ENCODE measurements at regions not wholly inside any gene's neighbourhood (a gene's known extent, or its start where the extent isn't known, plus 50 kb on each side); places are given as distances from the start of the nearest gene placed in this dataset.
"Not testable (repeated sequence)": the region's sequence is repeated elsewhere in the genome, so short reads cannot be mapped to it uniquely, and the experiment has no call there.

- Histone ChIP-seq H3K4me2 (ENCODE audit: unreplicated experiment) (no peak overlapping the region), H3K9ac (no peak overlapping the region), H3K79me2 (ENCODE audit: insufficient read depth) (no peaks in the 10 kb centered on the region), H3F3A (ENCODE audit: insufficient read depth) (no peaks in the 10 kb centered on the region), H3K4me3 (no peak overlapping the region), H3K36me3 (ENCODE audit: low read depth) (no peaks in the 10 kb centered on the region), H2AFZ (no peak overlapping the region), H4K20me1 (ENCODE audit: insufficient read depth) (no peaks in the 10 kb centered on the region), H3K9me3 (ENCODE audit: low read depth) (no peaks in the 10 kb centered on the region), H3K9me2 (ENCODE audit: insufficient read depth) (no peaks in the 10 kb centered on the region), H3K27me3 (replicated peaks; ENCODE audit: insufficient read depth) (no peaks in the 10 kb centered on the region), H3K4me1 (ENCODE audit: insufficient read depth) (no peaks in the 10 kb centered on the region), H3K27ac (no peak overlapping the region)
- in situ Hi-C loops (cut with MboI): no loop called here
- no peak for TF ChIP-seq EZH2phosphoT487 (IDR thresholded peaks at IDR 0.05; ENCODE audit: insufficient read depth, low read depth)
- no peak for TF ChIP-seq EZH2 (IDR thresholded peaks at IDR 0.05; ENCODE audit: insufficient read depth, poor library complexity, severe bottlenecking)
- WGBS, 2 experiments (ENCODE audit: low coverage in 1 of 2, low lambda C conversion rate in 2 of 2, missing lambda C conversion rate in 2 of 2): 25% methylated on average over 8 of the region's 8 CpGs
- no peak for DNase-seq
These were observed 431.5 kb upstream of the OR4E1 start for GRCh38 chr14:22105006-22105623.

GRCh38 chr14:22100764-22101120, 427.1 kb upstream of the OR4E1 start:
- in situ Hi-C loops (cut with MboI); H3K9ac ChIP-seq; H3K9me3 ChIP-seq (ENCODE audit: low read depth); H3K27ac ChIP-seq; H3K4me2 ChIP-seq (ENCODE audit: unreplicated experiment); H3K36me3 ChIP-seq (ENCODE audit: low read depth); H3F3A ChIP-seq (ENCODE audit: insufficient read depth); H3K27me3 ChIP-seq (replicated peaks; ENCODE audit: insufficient read depth); H3K4me3 ChIP-seq; H2AFZ ChIP-seq; DNase-seq; H3K9me2 ChIP-seq (ENCODE audit: insufficient read depth); H3K79me2 ChIP-seq (ENCODE audit: insufficient read depth); H4K20me1 ChIP-seq (ENCODE audit: insufficient read depth); H3K4me1 ChIP-seq (ENCODE audit: insufficient read depth): not testable (repeated sequence)
- 81 to 82% methylated on average over 13 of the region's 13 CpGs for WGBS, 2 experiments (ENCODE audit: low coverage in 1 of 2, low lambda C conversion rate in 2 of 2, missing lambda C conversion rate in 2 of 2)

- no peaks in the 10 kb centered on the region for H4K20me1 ChIP-seq (ENCODE audit: insufficient read depth)
- H3K27ac ChIP-seq: no peak overlapping the region
- H3K9me2 ChIP-seq (ENCODE audit: insufficient read depth): no peaks in the 10 kb centered on the region
- no peaks in the 10 kb centered on the region for H3K79me2 ChIP-seq (ENCODE audit: insufficient read depth)
- H3K4me2 ChIP-seq (ENCODE audit: unreplicated experiment): no peak overlapping the region
- no peaks in the 10 kb centered on the region for H3F3A ChIP-seq (ENCODE audit: insufficient read depth)
- H3K27me3 ChIP-seq (replicated peaks; ENCODE audit: insufficient read depth): no peaks in the 10 kb centered on the region
- H3K9me3 ChIP-seq (ENCODE audit: low read depth): no peaks in the 10 kb centered on the region
- H3K9ac ChIP-seq: no peak overlapping the region
- in situ Hi-C loops (cut with MboI): no loop called here
- no peak overlapping the region for H3K4me3 ChIP-seq
- no peaks in the 10 kb centered on the region for H3K4me1 ChIP-seq (ENCODE audit: insufficient read depth)
- TF ChIP-seq EZH2 (IDR thresholded peaks at IDR 0.05; ENCODE audit: insufficient read depth, poor library complexity, severe bottlenecking) (no peak), EZH2phosphoT487 (IDR thresholded peaks at IDR 0.05; ENCODE audit: insufficient read depth, low read depth) (no peak)
- WGBS, 2 experiments (ENCODE audit: low coverage in 1 of 2, low lambda C conversion rate in 2 of 2, missing lambda C conversion rate in 2 of 2): 23 to 25% methylated on average over 11 of the region's 11 CpGs
- H2AFZ ChIP-seq: no peak overlapping the region
- DNase-seq: peak; percentile 60
- H3K36me3 ChIP-seq (ENCODE audit: low read depth): no peaks in the 10 kb centered on the region
These were observed 426.5 kb upstream of the OR4E1 start for GRCh38 chr14:22099942-22100763.

GRCh38 chr14:22098435-22098834, 424.8 kb upstream of the OR4E1 start:
- Histone ChIP-seq H3F3A (ENCODE audit: insufficient read depth) (no peaks in the 10 kb centered on the region), H4K20me1 (ENCODE audit: insufficient read depth) (no peaks in the 10 kb centered on the region), H2AFZ (no peak overlapping the region), H3K9me2 (ENCODE audit: insufficient read depth) (no peaks in the 10 kb centered on the region), H3K79me2 (ENCODE audit: insufficient read depth) (no peaks in the 10 kb centered on the region), H3K27ac (no peak overlapping the region), H3K36me3 (ENCODE audit: low read depth) (no peaks in the 10 kb centered on the region), H3K4me2 (ENCODE audit: unreplicated experiment) (no peak overlapping the region), H3K27me3 (replicated peaks; ENCODE audit: insufficient read depth) (no peaks in the 10 kb centered on the region), H3K4me3 (no peak overlapping the region), H3K9me3 (ENCODE audit: low read depth) (no peaks in the 10 kb centered on the region), H3K4me1 (ENCODE audit: insufficient read depth) (no peaks in the 10 kb centered on the region), H3K9ac (no peak overlapping the region)
- DNase-seq: no peak
- in situ Hi-C loops (cut with MboI): no loop called here
- no peak for TF ChIP-seq EZH2phosphoT487 (IDR thresholded peaks at IDR 0.05; ENCODE audit: insufficient read depth, low read depth)
- TF ChIP-seq EZH2 (IDR thresholded peaks at IDR 0.05; ENCODE audit: insufficient read depth, poor library complexity, severe bottlenecking): no peak

All from GM23248 (cell line).